ENCODE measurements at regions not wholly inside any gene's neighbourhood (a gene's known extent, or its start where the extent isn't known, plus 50 kb on each side); places are given as distances from the start of the nearest gene placed in this dataset.

DNA sequence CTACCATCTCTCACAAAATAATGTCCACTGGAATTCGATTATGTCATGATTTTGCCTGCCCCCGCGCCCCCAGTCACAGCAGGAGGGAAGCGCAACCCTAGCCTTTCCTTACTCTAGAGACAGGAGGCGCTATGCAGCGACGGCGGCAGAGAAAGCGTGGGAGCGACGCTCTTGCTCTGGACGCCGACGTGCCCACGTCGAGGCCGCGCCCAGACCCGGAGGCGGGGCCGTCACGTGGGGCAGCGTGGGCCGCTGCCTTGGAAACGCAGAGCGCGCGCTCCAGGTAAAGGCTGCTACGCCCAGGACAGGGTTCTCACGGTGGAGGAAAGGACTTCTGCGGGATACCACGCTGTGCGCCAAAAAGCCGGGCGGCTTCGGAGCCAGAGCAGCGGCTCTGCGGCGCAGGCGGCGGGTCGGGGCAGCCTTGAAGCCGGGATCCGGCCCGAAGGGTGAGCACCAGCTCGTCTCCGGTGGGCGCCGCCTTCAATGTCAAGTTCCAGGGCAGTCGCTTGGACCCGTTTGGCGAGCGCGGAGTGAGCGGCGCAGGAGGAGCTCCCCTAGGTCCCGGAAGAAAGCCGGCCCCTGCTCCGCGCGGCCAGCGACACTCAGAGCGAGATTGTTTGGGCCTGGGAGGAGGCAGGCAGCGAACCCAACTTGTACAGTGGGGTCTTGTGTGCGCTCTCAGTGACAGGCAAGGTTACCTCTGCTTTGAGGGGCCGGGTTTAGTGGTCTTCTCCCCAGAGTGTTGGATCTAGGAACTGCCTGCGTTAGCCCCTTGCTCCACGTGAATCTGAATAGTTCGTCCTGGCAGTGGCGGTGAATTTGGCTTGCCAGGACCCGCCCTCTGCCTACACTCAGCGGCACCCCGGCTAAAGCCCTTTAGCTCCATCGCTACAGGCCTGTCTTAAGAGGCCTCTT is 121.7 kb downstream of the MRPL57 start (continued):
- TF ChIP-seq SNAI1 (CRISPR knock-in tag; IDR thresholded peaks at IDR 0.05; ENCODE audit: borderline replicate concordance) (0 out of 2 replicates have a peak, but pooled peaks have one; percentile 58), ZBTB20 (CRISPR knock-in tag; IDR thresholded peaks at IDR 0.05; ENCODE audit: borderline replicate concordance, low read depth) (no peak), ZBTB3 (CRISPR knock-in tag; IDR thresholded peaks at IDR 0.05; ENCODE audit: borderline replicate concordance, low read depth) (0 out of 2 replicates have a peak, but pooled peaks have one; percentile 51), PRMT3 (CRISPR knock-in tag; IDR thresholded peaks at IDR 0.05; ENCODE audit: borderline replicate concordance, low read depth) (no peak), ATF7-NPFF (CRISPR knock-in tag; IDR thresholded peaks at IDR 0.05; ENCODE audit: low read depth) (no peak; the same call in 1 of the 2 replicates), ZNF567 (CRISPR knock-in tag; IDR thresholded peaks at IDR 0.05; ENCODE audit: borderline replicate concordance) (no peak), NRL (CRISPR knock-in tag; IDR thresholded peaks at IDR 0.05; ENCODE audit: borderline replicate concordance) (peak; percentile 85; the same call in 1 of the 2 replicates), SMC3 (IDR thresholded peaks at IDR 0.05; ENCODE audit: low read length) (0 out of 2 replicates have a peak, but pooled peaks have one; percentile 20), RELA (CRISPR knock-in tag; IDR thresholded peaks at IDR 0.05) (peak; percentile 62; the same call in 1 of the 2 replicates), RBAK (CRISPR knock-in tag; IDR thresholded peaks at IDR 0.05) (no peak), ZNF841 (CRISPR knock-in tag; IDR thresholded peaks at IDR 0.05; ENCODE audit: borderline replicate concordance) (no peak), ZNF773 (CRISPR knock-in tag; IDR thresholded peaks at IDR 0.05; ENCODE audit: borderline replicate concordance) (0 out of 2 replicates have a peak, but pooled peaks have one; percentile 21), ZNF224 (CRISPR knock-in tag; IDR thresholded peaks at IDR 0.05) (peak; percentile 58; the same call in 1 of the 2 replicates), ZNF20 (CRISPR knock-in tag; IDR thresholded peaks at IDR 0.05) (no peak), MIER2 (CRISPR knock-in tag; IDR thresholded peaks at IDR 0.05) (no peak), ZNF468 (CRISPR knock-in tag; IDR thresholded peaks at IDR 0.05) (no peak), ZNF512B (CRISPR knock-in tag; IDR thresholded peaks at IDR 0.05; ENCODE audit: borderline replicate concordance) (no peak), ZNF124 (CRISPR knock-in tag; IDR thresholded peaks at IDR 0.05) (0 out of 2 replicates have a peak, but pooled peaks have one; percentile 42)
- TF ChIP-seq, protein P1, sequence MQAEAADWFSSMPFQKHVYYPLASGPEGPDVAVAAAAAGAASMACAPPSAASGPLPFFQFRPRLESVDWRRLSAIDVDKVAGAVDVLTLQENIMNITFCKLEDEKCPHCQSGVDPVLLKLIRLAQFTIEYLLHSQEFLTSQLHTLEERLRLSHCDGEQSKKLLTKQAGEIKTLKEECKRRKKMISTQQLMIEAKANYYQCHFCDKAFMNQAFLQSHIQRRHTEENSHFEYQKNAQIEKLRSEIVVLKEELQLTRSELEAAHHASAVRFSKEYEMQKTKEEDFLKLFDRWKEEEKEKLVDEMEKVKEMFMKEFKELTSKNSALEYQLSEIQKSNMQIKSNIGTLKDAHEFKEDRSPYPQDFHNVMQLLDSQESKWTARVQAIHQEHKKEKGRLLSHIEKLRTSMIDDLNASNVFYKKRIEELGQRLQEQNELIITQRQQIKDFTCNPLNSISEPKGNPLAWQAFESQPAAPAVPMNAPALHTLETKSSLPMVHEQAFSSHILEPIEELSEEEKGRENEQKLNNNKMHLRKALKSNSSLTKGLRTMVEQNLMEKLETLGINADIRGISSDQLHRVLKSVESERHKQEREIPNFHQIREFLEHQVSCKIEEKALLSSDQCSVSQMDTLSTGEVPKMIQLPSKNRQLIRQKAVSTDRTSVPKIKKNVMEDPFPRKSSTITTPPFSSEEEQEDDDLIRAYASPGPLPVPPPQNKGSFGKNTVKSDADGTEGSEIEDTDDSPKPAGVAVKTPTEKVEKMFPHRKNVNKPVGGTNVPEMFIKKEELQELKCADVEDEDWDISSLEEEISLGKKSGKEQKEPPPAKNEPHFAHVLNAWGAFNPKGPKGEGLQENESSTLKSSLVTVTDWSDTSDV (CRISPR knock-in tag; IDR thresholded peaks at IDR 0.05), result peak; percentile 84; the same call in 1 of the 2 replicates
- TF ChIP-seq, protein P2, sequence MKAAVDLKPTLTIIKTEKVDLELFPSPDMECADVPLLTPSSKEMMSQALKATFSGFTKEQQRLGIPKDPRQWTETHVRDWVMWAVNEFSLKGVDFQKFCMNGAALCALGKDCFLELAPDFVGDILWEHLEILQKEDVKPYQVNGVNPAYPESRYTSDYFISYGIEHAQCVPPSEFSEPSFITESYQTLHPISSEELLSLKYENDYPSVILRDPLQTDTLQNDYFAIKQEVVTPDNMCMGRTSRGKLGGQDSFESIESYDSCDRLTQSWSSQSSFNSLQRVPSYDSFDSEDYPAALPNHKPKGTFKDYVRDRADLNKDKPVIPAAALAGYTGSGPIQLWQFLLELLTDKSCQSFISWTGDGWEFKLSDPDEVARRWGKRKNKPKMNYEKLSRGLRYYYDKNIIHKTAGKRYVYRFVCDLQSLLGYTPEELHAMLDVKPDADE (CRISPR knock-in tag; IDR thresholded peaks at IDR 0.05), result no peak
- TF ChIP-seq, protein P3, sequence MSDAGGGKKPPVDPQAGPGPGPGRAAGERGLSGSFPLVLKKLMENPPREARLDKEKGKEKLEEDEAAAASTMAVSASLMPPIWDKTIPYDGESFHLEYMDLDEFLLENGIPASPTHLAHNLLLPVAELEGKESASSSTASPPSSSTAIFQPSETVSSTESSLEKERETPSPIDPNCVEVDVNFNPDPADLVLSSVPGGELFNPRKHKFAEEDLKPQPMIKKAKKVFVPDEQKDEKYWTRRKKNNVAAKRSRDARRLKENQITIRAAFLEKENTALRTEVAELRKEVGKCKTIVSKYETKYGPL (CRISPR knock-in tag; IDR thresholded peaks at IDR 0.05), result no peak
